DND-41 (cell line): ENCODE measurements at regions not wholly inside any gene's neighbourhood (a gene's known extent, or its start where the extent isn't known, plus 50 kb on each side); places are given as distances from the start of the nearest gene placed in this dataset.

Source experiments
- CTCF ChIP-seq: IDR thresholded peaks from 2 replicates; pipeline ENCODE4 v1.5.1; 2012; ENCODE audit warnings: borderline replicate concordance, low read length, moderate library complexity, mild to moderate bottlenecking; ENCODE audit not compliant: poor library complexity, severe bottlenecking; ENCODE audit errors: extremely low read depth
- EZH2 ChIP-seq: IDR thresholded peaks from 3 replicates; pipeline ENCODE4 v1.6.1; 2012; ENCODE audit warnings: borderline replicate concordance, low read depth, mild to moderate bottlenecking, moderate library complexity, low read length, inconsistent platforms; ENCODE audit not compliant: severe bottlenecking

- TF ChIP-seq CTCF (no peak), EZH2 (no peak)
Observed at GRCh38 chr5:124195411-124195810, 551.0 kb downstream of the ZNF608 start.
